ENCODE measurements at regions not wholly inside any gene's neighbourhood (a gene's known extent, or its start where the extent isn't known, plus 50 kb on each side); places are given as distances from the start of the nearest gene placed in this dataset.
A peak's percentile ranks its signal among the peaks of the same experiment; 100 is the strongest.

DNA sequence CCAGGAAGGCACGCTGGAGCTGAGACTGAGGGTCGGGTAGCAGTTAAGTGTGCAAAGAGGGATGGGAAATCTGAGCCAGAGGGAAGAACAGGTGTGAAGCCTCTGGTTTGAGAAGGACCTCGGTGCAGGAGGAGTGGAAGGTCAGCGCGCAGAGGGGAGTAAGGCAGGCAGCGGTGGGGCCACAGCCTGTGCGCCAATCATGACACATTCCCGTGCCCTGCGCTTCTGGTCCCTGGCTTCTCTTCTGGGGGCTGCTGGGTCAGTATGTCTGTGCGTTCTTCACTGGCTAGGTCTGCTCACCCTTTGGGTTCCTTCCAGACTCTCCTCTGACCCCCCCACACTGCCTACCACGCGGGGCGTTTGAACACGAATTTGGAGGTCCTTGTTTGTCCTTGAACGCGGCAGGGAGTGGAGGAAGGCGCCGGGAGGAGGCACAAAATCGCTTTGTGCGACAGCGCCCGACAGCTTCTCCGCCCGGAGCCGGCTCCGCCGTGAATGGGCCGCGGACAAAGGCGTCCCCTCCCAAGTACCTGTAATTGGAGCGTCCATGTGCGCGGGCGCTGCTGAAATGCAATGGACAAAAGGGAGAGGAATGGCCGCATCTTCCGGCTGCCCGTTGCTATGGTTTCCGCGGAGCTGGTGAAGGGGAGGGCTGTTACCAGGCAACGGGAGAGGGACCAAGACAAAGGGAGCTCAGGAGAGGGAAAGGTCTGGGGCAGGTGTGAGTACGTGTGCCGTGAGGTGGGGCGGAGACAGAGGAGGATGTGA, 207.2 kb upstream of the SRRM4 start:
- DNase-seq = peak; percentile 78

- no peak for DNase-seq
Measured at GRCh38 chr12:118777504-118777903, 203.8 kb upstream of the SRRM4 start.

DNA sequence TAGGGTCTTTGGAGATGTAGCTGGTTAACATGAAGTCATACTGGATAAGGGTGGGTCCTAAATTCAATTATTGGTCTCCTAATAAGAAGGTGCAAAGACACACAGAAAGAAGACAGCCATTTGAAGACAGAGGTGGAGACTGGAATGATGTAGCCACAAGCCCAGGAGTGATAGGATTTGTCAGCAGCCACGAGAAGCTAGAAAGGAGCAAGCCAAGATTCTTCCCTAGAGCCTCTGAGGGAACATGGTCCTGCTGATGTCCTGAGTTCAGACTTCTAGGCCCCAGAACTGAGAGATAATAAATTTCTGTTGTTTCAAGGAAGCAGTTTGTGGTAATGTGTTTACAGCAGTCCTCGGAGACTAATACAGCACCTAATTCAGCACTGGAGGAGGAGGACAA, 203.3 kb upstream of the SRRM4 start:
- no peak for DNase-seq

DNA sequence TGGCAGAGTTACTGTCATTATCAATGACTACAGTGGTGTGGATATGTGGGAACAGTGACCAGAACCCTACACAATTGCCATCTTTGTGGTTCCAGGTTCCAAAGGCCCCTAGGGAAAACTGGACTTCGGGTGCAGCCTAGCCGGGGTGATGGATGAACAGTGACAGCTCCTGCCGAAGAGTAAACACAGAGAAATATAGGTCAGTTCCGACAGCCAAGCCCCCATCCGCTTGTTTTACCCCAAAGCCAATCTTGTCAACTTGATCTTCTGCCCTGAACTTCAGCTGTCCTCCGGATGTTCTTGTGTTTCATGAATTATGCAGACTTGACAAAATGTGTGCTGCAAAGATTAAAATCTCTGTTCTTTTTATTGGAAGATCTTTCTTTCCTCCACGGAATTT, 200.4 kb upstream of the SRRM4 start:
- DNase-seq = no peak

DNA sequence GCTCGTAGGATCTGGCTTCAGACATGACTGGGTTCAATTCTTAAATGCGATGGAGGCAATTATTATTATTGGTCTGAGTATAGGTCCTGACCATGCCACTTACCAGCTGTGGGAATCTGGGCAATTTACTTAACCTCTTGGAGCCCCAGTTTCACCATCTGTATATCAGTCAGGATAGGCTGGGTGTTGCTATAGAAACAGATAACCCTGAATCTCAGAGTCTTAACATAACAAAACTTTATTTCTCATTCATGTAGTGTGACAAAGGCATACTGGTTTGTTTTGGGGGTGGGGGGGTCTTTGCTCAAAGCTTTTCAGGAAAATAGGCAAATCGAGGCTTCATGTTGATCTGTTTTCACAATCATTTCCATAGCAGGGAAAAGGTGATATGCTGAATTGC, 199.6 kb upstream of the SRRM4 start:
- DNase-seq = no peak

- no peak for DNase-seq
Measured at GRCh38 chr12:118783703-118784102, 197.6 kb upstream of the SRRM4 start.

DNA sequence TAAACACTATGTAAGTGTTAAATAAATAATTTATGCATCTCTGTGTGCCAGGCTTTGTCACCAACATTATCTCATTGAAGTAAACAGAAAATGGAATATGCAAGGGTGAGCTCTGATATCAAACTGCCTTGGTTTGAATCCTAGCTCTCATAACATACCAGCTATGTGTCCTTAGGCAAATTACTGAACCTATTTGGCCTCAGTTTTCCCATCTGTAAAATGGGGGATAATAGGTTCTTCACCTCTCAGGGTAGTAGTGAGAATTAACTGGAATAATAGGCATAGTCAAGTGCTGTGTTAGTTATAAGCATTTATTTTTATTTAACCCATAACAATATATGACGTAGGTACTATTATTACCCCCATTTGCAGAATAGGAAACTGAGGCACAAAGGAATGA, 190.8 kb upstream of the SRRM4 start:
- DNase-seq = no peak

DNA sequence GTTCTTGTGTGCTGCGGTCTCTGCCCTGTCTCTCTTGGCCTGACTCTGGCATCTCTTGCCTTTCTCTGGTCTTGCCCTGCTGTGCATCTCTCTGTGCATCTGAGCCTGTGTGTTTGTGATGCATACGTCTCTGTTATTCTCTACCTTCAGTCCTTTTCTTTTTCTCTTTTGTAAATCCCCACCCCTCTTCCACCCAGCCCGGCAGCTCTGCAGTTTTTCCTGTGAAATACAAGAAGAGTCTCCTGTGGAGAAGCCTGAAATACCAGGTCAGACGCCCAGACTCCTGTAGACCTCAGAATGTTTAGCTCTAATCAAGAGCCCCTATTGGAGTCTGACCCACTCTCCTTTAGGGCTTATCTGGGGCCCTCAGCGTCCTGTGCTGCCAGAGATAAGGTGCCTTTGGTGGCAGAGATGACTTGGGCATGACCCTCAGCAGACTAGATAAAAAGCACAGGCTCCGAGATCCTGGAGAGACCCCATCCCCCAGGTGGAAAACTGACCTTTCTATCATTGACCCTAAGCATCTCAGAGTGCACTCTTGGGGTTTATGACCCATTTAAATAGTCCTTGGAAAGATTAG, 167.5 kb upstream of the SRRM4 start:
- no peak for DNase-seq

GRCh38 chr12:118816296-118816695, 165.0 kb upstream of the SRRM4 start:
- no peak for DNase-seq

- DNase-seq = no peak
Measured at GRCh38 chr12:118821386-118821925, 159.9 kb upstream of the SRRM4 start.

DNA sequence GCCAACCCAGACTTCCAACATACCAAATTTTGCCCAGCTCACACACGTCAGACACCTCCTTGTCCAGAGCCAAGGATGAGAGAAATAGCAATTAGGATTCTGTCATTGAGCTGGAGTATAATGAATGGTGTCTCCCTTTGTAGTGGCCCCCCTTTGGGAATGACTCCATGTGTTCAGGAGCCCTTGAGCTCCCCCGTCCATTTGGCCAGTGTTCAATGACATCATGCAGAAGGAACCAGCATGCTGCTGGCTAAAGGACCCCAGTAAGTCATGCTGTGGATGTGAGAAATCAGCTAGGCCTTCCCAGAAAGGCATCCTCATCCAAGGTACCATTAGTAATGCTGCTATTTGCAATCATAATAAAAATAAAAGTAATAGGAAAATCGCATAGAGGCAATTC, 158.8 kb upstream of the SRRM4 start:
- DNase-seq = no peak

DNA sequence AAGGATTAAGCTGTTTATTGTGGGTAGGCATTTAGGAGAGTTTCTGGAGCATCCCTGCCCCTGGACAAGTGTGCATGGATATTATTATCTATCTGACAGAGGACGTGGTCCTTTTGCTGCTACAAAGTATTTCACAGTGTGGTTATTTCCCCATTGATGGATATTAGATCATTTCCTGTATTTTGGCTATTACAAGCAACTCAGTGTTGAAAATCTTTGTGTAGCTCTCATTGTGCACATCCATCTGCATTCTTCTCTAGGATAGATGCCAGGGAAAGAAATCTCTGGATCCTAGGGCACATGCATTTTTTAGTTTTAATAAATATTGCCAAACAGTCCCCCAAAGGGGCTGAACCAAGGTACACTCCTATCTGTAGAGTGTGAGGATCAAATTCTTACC, 154.3 kb upstream of the SRRM4 start:
- DNase-seq = no peak

- DNase-seq = no peak
Measured at GRCh38 chr12:118827606-118828005, 153.7 kb upstream of the SRRM4 start.

DNA sequence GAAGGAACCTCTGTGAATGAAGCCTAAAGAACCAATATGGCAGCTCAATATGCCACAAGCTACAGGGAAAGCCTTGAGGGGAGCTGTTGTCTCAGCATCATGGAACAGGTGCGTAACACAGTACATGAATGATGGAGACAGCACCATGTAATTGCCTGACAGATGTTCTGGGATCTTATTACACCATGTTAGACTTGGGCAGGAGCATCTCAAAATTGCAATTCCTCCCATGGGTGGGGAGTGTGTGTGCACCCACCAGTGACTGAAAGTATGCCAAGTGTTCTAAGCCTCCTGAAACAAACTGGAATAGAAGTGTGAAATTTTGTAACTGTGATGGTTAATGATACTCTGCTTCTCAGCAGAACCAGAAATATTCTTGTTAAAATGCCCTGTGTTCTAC, 151.0 kb upstream of the SRRM4 start:
- peak; percentile 18 for DNase-seq

- DNase-seq = no peak
Measured at GRCh38 chr12:118835926-118836325, 145.4 kb upstream of the SRRM4 start.

DNA sequence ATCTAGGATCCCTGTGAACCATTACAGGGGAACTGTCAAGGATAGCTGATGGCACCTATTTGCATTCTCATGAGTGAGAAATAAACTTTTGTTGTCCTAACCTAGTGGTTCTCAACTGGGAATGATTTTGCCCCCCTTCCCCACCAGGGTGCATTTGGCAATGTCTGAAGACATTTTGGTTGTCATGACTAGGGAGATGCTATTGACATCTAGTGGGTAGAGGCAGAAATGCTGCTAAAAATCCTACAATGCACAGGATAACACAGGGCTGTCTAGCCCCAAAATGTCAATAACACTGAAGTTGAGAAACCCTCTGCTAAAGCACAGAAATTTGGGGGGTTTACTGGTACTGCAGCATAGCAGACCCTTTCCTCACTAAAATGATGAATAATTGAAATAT, 140.9 kb upstream of the SRRM4 start:
- DNase-seq = no peak

GRCh38 chr12:118840878-118841277, 140.5 kb upstream of the SRRM4 start:
- no peak for DNase-seq

DNA sequence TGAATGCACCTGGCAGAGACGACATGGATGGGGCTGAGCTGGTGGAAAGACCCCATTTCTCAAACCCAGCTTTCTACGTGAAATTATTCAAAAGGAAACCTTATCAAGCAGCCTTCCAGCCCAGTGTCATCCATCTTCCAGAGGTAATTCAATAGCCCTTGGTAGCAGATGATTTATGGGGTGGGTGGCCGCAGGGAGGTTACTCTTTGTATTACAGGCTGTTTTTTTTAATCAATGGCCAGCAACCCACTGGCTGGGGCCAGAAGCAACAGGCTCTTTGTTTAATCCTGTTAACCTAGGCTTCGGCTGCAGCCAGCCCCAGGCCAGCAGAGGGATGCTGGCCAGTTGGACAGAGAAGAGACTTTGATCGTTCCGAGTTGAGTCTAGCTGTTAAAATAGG, 139.8 kb upstream of the SRRM4 start:
- no peak for DNase-seq

- no peak for DNase-seq
Measured at GRCh38 chr12:118842866-118843265, 138.5 kb upstream of the SRRM4 start.

DNA sequence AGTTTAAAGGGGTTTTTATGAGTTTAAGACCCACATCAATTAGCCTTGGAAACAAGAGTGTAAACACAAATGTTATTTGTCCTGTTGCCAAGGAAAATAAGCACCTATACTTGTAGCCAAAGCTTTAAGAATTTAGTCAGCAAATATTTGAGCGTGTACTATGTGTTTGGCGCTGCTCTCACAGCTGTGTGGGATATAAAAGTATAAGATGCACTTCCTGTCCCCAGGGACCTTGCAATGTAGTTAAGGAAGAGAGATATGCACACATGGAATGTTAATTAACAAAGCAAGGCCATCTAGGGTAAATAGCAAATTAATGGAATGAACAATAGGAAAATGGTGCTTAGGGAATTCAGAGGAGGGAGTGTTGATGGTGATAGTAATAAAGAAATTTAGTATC, 134.9 kb upstream of the SRRM4 start:
- no peak for DNase-seq

DNA sequence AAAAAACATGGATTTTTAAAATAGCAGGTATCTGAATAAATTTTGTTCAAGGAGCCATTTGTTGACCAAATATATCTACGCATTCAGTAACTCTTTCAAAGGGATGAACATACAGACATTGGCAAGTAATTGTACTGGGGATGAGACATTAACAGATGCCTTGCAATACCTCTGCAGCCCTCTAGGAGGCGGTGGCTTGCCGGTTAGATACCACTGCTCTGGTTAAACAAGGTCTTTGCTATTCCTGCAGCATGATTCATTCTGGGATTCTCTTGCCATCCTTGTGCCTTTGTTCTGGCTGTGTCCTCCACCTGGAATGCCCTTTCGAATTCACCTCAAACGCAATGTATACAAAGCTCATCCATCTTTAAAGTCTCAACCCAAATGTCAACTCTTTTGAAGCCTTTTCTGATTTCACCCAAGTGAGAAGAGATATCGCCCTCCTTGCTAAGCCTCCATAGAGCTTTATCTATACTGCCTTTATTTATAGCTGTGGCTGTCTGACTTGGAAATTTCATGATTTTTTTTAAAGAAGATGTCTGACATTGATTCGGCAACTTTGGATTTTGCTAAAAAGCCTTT, 131.0 kb upstream of the SRRM4 start:
- no peak for DNase-seq

DNA sequence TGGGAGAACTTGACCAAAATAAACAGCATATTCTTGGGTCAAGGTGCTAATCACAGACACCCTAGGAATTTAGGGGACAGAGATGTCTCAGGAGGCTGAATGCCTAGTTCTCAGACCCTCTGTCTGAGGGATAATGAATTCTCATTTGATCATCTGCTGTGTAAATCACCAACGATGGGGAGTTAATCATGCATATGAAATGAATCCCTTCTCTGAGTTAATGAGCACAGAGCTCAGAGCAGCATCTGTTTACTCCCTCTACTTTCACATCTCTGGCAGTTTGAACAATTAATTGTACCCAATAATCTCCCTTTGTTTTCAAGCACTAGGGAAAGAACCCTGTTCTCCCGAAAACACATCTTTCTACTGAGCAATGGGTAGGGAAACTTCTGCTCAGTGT, 129.4 kb upstream of the SRRM4 start:
- no peak for DNase-seq

DNA sequence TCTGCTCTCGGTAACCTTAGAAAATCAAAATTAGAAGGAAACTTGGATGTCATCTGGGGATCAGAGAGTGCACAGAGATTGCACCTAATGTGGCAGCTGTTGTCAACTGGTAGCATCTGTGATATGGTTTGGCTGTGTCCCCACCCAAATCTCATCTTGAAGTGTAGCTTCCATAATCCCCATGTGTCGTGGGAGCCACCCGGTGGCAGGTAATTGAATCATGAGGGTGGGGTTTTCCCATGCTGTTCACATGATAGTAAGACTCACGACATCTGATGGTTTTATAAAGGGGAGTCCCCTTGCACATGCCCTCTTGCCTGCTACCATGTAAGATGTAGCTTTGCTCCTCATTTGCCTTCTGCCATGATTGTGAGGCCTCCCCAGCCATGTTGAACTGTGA, 127.7 kb upstream of the SRRM4 start:
- no peak for DNase-seq

- no peak for DNase-seq
Measured at GRCh38 chr12:118855858-118856257, 125.5 kb upstream of the SRRM4 start.

All from NCI-H69 (cell line).